PFSK-1 (cell line): ENCODE measurements at regions not wholly inside any gene's neighbourhood (a gene's known extent, or its start where the extent isn't known, plus 50 kb on each side); places are given as distances from the start of the nearest gene placed in this dataset.

ENCODE experiments used
- FOXP2 ChIP-seq: optimal IDR thresholded peaks from 2 replicates; pipeline ENCODE3; 2011; ENCODE audit warnings: borderline replicate concordance, control low read depth, inconsistent platforms; ENCODE audit not compliant: insufficient read depth; ENCODE audit errors: extremely low read length, extremely low read depth
- POLR2AphosphoS5 ChIP-seq: IDR thresholded peaks from 2 replicates; pipeline ENCODE4 v1.6.1; 2012; ENCODE audit warnings: low read depth, mild to moderate bottlenecking, control low read depth, low read length, moderate library complexity
- SIN3A ChIP-seq: IDR thresholded peaks from 2 replicates; pipeline ENCODE4 v1.6.1; 2012; ENCODE audit warnings: mild to moderate bottlenecking, low read length, moderate library complexity, borderline replicate concordance; ENCODE audit not compliant: insufficient read depth
- TAF1 ChIP-seq: IDR thresholded peaks from 2 replicates; pipeline ENCODE4 v1.6.1; 2012; ENCODE audit warnings: low read length, control low read depth, borderline replicate concordance; ENCODE audit not compliant: insufficient read depth
- TF ChIP-seq, protein P1 (sequence below), 2 experiments: IDR thresholded peaks; 2 replicates each; pipeline versions ENCODE4 v1.6.1 to v1.8.0; 2011 to 2012; ENCODE audit warnings: low read depth in 2 of 2, low read length in 2 of 2, control low read depth in 1 of 2, inconsistent platforms in 1 of 2, mild to moderate bottlenecking in 1 of 2, moderate library complexity in 1 of 2; ENCODE audit not compliant: insufficient read depth in 1 of 2

DNA sequence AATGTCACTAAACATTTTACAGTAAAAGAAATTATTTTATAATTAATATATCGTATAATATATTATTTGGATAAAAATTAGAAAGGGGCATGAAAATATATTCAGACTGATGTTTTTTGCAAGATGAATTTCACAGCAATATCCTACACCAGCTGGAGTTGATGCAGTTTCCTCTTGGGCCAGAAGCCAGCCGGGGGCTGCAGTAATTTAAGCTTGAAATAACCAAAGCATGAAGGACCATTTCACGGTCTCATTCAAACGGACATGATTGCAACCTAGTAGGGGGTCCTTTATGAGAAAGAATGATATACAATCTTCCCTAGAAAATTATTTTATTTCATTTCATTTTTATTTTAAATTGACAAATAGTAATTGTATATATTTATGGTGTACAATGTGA, 797.2 kb upstream of the PCDH9 start:
- TF ChIP-seq TAF1, result no peak
- TF ChIP-seq, protein P1, sequence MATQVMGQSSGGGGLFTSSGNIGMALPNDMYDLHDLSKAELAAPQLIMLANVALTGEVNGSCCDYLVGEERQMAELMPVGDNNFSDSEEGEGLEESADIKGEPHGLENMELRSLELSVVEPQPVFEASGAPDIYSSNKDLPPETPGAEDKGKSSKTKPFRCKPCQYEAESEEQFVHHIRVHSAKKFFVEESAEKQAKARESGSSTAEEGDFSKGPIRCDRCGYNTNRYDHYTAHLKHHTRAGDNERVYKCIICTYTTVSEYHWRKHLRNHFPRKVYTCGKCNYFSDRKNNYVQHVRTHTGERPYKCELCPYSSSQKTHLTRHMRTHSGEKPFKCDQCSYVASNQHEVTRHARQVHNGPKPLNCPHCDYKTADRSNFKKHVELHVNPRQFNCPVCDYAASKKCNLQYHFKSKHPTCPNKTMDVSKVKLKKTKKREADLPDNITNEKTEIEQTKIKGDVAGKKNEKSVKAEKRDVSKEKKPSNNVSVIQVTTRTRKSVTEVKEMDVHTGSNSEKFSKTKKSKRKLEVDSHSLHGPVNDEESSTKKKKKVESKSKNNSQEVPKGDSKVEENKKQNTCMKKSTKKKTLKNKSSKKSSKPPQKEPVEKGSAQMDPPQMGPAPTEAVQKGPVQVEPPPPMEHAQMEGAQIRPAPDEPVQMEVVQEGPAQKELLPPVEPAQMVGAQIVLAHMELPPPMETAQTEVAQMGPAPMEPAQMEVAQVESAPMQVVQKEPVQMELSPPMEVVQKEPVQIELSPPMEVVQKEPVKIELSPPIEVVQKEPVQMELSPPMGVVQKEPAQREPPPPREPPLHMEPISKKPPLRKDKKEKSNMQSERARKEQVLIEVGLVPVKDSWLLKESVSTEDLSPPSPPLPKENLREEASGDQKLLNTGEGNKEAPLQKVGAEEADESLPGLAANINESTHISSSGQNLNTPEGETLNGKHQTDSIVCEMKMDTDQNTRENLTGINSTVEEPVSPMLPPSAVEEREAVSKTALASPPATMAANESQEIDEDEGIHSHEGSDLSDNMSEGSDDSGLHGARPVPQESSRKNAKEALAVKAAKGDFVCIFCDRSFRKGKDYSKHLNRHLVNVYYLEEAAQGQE (IDR thresholded peaks at IDR 0.05; ENCODE audit: insufficient read depth in 1 of 2, low read depth in 2 of 2, low read length in 2 of 2), result no peak
- TF ChIP-seq POLR2AphosphoS5, result no peak
- TF ChIP-seq SIN3A, result no peak
- TF ChIP-seq FOXP2, result no peak

DNA sequence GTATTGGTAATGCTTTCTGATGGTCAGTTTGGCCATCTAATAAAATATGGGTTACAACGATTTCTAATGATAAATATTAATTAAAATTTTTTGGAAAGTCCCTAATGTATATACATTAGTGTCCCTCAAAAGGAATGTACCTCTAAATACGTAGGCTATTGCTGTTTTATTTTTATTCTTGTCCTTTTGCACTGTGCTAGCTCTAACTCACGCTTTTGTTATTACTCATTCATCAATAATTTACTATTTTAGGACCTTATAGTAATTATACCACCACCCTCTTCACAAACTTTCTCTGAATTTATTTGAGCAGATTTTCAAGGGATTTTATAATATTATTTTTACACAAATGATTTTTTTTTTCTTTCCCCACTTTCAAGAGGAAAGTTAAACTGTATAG, 795.9 kb upstream of the PCDH9 start:
- TF ChIP-seq, protein P1 (IDR thresholded peaks at IDR 0.05; ENCODE audit: insufficient read depth in 1 of 2, low read depth in 2 of 2, low read length in 2 of 2), result no peak
- TF ChIP-seq FOXP2 (no peak), TAF1 (no peak)

DNA sequence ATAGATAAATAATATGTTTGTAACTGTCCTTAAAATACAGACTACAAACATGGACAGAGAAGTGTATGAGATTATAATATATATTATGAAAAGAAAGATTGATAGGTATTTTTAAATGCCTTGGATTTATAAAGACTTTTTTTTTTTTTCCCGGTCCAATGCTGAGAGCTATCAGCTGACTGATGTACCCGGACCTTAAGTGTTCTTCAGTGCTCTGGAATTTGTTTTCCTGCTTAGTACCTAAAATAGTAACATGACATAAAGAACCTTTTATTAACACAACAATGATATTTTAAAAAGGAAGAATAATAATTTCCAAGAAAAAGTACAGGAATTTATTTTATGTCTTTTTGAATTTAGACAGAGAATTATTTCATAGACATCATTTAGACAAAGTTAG, 795.5 kb upstream of the PCDH9 start:
- TF ChIP-seq, protein P1 (IDR thresholded peaks at IDR 0.05; ENCODE audit: insufficient read depth in 1 of 2, low read depth in 2 of 2, low read length in 2 of 2), result no peak
- TF ChIP-seq FOXP2 (no peak), POLR2AphosphoS5 (no peak)

DNA sequence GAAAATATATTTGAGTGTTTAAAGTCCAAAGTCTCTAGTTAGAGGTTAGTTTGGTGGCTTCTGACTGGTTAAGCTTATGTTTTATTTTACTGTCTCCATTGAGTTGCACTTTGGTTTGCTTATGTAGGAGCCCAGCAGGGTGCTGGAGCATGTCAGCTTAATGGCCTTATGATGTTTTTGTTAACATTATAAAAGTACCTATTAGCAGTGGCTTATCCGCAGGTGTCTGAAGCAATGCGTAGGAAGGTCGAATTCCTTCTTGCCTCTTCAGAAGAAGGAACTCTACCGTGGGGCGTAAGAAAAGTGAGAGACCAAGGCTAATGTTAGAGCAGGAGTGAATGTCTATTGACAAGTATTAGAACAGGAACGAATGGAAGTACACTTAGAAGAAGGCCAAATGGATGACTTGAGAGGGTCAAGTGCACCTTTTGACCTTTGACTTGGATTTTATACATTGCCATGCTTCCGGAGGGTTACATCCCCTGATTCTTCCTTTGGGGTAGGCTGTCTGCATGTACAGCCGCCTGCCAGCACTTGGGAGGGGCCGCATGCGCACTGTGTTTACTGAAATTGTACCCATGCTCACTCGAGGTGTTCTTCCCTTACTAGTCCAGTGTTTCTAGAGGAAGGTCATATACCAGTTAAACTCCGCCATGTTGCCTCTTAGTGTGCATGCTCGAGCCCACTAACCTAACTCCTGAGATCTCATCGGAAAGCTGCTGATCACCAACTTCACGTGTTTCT, 793.9 kb upstream of the PCDH9 start:
- TF ChIP-seq SIN3A (no peak), FOXP2 (no peak), POLR2AphosphoS5 (no peak), TAF1 (no peak)
- TF ChIP-seq, protein P1 (IDR thresholded peaks at IDR 0.05; ENCODE audit: insufficient read depth in 1 of 2, low read depth in 2 of 2, low read length in 2 of 2), result no peak

DNA sequence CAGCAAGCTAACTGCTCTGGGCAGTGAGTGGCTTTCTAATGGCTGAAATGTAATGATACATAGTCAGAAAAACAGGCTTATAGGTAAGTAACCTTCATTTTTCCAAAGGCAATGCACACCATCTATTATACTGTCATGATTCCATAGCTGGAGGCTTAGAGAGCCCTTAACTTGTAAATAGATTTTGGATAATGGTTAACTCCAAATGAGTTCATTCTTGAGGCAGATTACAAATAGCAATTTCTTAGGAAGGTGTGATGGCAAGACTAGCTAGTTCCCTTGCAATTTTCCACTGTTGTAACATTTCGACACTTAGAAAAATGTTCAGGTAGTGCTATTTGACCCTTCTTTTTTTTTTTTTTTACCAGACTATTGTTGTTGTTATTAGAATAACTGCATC, 789.8 kb upstream of the PCDH9 start:
- TF ChIP-seq SIN3A, result no peak
- TF ChIP-seq FOXP2, result no peak
- TF ChIP-seq TAF1, result no peak
- TF ChIP-seq, protein P1 (IDR thresholded peaks at IDR 0.05; ENCODE audit: insufficient read depth in 1 of 2, low read depth in 2 of 2, low read length in 2 of 2), result no peak
- TF ChIP-seq POLR2AphosphoS5, result no peak
